Kidney (tissue), 13 donors: ENCODE measurements at regions not wholly inside any gene's neighbourhood (a gene's known extent, or its start where the extent isn't known, plus 50 kb on each side); places are given as distances from the start of the nearest gene placed in this dataset.

ENCODE experiments used
- DNase-seq, 5 donors: peaks; one replicate each; pipeline ENCODE4 v3.0.0-alpha.2; 2013 to 2020
- FAIRE-seq: peaks from 2 replicates; lab custom pipeline; 2012; peaks lifted over from hg19 to GRCh38; lab: Jason Lieb, UNC
- H3K27ac ChIP-seq, 2 donors: one replicate each; pipeline ENCODE4 v1.7.0; 2013; ENCODE audit warnings: low read depth in 2 of 2, low read length in 2 of 2, inconsistent platforms in 1 of 2
- H3K27me3 ChIP-seq: one replicate; pipeline ENCODE4 v1.7.1; 2013; ENCODE audit warnings: low read length, inconsistent platforms; ENCODE audit not compliant: control insufficient read depth, insufficient read depth
- H3K36me3 ChIP-seq, 3 donors: one replicate each; pipeline versions ENCODE4 v1.7.0 to v1.7.1; 2013; ENCODE audit warnings: low read length in 3 of 3, control low read depth in 1 of 3, inconsistent platforms in 1 of 3; ENCODE audit not compliant: insufficient read depth in 3 of 3, control insufficient read depth in 2 of 3
- H3K4me1 ChIP-seq, 3 donors: one replicate each; pipeline versions ENCODE4 v1.7.0 to v1.7.1; 2013; ENCODE audit warnings: low read length in 3 of 3, inconsistent platforms in 1 of 3, low read depth in 1 of 3; ENCODE audit not compliant: control insufficient read depth in 2 of 3, insufficient read depth in 2 of 3
- H3K4me3 ChIP-seq, 3 donors: one replicate each; pipeline versions ENCODE4 v1.7.0 to v1.8.1; 2013; ENCODE audit warnings: low read length in 3 of 3, control low read depth in 1 of 3, inconsistent platforms in 1 of 3
- H3K9ac ChIP-seq, 3 donors: one replicate each; pipeline versions ENCODE4 v1.7.0 to v1.7.1; 2013; ENCODE audit warnings: low read length in 3 of 3, control low read depth in 1 of 3, inconsistent platforms in 1 of 3
- H3K9me3 ChIP-seq, 3 donors: one replicate each; pipeline versions ENCODE4 v1.7.0 to v1.7.1; 2013; ENCODE audit warnings: low read length in 3 of 3, control low read depth in 1 of 3, inconsistent platforms in 1 of 3; ENCODE audit not compliant: control insufficient read depth in 2 of 3, insufficient read depth in 1 of 3
- intact Hi-C: fragments of 100-400 bp; cut with DNase I; formaldehyde crosslinking; loops from one replicate; pipeline ENCODE4 v1.11.1; 2022
- TF ChIP-seq, protein P1 (sequence below): IDR thresholded peaks from 3 replicates; pipeline ENCODE4 v1.5.1; 2012; ENCODE audit warnings: mild to moderate bottlenecking, moderate library complexity, borderline replicate concordance; ENCODE audit not compliant: insufficient read depth; ENCODE audit errors: extremely low read depth
- donor health status: control.
- donor health status: control.
- donor health status: control.
- donor health status: control.
- donor health status: control.
- donor health status: DM: yes; HTN: yes; CAD: no.
- donor health status: Normal renal cell carcinoma (clear cell type).

DNA sequence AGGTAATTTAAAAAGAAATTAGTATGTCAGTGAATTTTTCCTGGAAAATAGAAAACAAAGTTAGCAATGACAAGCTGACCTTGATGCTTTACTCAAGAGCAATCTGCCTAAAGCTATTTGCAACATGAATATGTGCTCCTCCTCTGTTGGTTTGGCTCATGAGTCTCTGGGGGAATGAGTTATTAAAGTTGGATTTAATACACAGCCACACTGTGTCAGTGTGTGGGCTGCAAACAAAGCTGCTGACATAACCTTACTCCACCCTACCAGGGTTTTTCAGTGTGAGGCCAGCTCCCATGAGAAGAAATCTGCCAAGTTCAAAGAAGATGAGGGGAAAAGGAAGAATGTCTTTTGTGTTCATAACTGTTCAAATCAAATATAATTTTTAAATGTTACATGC, 280.5 kb downstream of the TLL1 start:
- no peaks in the 10 kb centered on the region for H3K4me1 ChIP-seq
- H3K9me3 ChIP-seq: no peaks in the 10 kb centered on the region
- no peak overlapping the region for H3K27ac ChIP-seq
- FAIRE-seq (no peak), DNase-seq (peak in 1 of 5 donors; percentile 13)
- H3K4me3 ChIP-seq: no peak overlapping the region
- H3K9ac ChIP-seq: no peak overlapping the region
- TF ChIP-seq, protein P1, sequence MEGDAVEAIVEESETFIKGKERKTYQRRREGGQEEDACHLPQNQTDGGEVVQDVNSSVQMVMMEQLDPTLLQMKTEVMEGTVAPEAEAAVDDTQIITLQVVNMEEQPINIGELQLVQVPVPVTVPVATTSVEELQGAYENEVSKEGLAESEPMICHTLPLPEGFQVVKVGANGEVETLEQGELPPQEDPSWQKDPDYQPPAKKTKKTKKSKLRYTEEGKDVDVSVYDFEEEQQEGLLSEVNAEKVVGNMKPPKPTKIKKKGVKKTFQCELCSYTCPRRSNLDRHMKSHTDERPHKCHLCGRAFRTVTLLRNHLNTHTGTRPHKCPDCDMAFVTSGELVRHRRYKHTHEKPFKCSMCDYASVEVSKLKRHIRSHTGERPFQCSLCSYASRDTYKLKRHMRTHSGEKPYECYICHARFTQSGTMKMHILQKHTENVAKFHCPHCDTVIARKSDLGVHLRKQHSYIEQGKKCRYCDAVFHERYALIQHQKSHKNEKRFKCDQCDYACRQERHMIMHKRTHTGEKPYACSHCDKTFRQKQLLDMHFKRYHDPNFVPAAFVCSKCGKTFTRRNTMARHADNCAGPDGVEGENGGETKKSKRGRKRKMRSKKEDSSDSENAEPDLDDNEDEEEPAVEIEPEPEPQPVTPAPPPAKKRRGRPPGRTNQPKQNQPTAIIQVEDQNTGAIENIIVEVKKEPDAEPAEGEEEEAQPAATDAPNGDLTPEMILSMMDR: no peak
- no peaks in the 10 kb centered on the region for H3K27me3 ChIP-seq
- intact Hi-C loops: no loop called here
- no peaks in the 10 kb centered on the region for H3K36me3 ChIP-seq

- Histone ChIP-seq H3K4me3 (no peak overlapping the region), H3K9me3 (no peaks in the 10 kb centered on the region), H3K27ac (no peak overlapping the region), H3K36me3 (no peaks in the 10 kb centered on the region), H3K27me3 (no peaks in the 10 kb centered on the region), H3K4me1 (no peaks in the 10 kb centered on the region), H3K9ac (no peak overlapping the region)
- intact Hi-C loops: no loop called here
- TF ChIP-seq, protein P1: no peak
- no peak for DNase-seq
- FAIRE-seq: no peak
These were observed 289.3 kb downstream of the TLL1 start for GRCh38 chr4:166162327-166162726.

DNA sequence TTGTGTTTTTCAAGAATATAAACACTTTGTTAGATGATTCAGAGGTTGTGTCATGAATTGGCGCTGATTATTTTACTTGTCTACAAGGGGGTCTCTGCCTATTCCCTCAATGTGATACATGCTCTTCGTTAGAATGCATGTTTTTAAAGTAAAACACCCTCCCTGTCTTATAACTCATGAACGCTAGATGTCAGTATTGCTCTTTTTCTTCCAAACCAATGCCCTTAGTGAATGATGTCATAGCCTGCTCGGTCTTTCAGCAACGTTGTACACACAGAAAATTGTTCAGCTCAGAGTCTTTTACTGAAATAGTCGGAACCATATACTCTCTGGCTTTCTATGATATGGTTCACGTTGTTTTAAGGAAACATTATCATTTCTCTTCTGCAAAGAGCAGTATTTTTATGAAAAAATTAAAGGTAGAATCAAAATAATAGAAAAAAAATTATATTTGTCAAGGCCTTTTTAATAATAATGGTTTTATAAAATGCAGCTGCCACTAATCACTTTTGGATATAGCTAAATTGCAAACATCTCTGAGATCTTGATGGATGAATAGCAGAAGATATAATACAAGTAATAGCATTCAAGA, 292.9 kb downstream of the TLL1 start:
- no peaks in the 10 kb centered on the region for H3K27me3 ChIP-seq
- TF ChIP-seq, protein P1: peak; percentile 68
- no peak overlapping the region for H3K4me3 ChIP-seq
- no peaks in the 10 kb centered on the region for H3K4me1 ChIP-seq
- H3K9ac ChIP-seq: no peak overlapping the region
- intact Hi-C loops: no loop called here
- peak in 3 of 5 donors; percentile 12 to 93 (median 89) for DNase-seq
- H3K9me3 ChIP-seq: no peaks in the 10 kb centered on the region
- peak; percentile 57 for FAIRE-seq
- H3K36me3 ChIP-seq: no peaks in the 10 kb centered on the region
- H3K27ac ChIP-seq: no peak overlapping the region

DNA sequence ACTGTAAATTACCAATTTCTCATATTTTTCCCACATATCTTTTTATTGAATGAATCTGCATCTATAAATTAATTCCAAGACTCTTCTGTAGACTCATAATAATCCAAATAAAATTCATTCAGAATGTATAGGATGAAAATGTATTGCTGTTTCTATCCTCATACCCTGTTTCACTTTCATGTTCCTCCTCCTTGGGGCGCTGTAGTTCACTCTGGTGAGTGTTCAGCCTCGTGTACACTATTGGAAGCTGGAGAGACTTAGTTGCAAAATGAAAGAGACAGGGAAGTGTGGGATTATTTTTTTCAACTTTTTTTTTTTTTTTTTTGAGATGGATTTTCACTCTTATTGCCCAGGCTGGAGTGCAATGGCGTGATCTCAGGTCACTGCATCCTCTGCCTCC, 296.1 kb downstream of the TLL1 start:
- no peaks in the 10 kb centered on the region for H3K4me1 ChIP-seq
- no peak overlapping the region for H3K27ac ChIP-seq
- no peak for FAIRE-seq
- no peak for DNase-seq
- intact Hi-C loops: no loop called here
- no peaks in the 10 kb centered on the region for H3K9me3 ChIP-seq
- TF ChIP-seq, protein P1: no peak
- no peak overlapping the region for H3K9ac ChIP-seq
- H3K36me3 ChIP-seq: no peaks in the 10 kb centered on the region
- no peak overlapping the region for H3K4me3 ChIP-seq
- H3K27me3 ChIP-seq: no peaks in the 10 kb centered on the region
